ENCODE measurements at regions not wholly inside any gene's neighbourhood (a gene's known extent, or its start where the extent isn't known, plus 50 kb on each side); places are given as distances from the start of the nearest gene placed in this dataset.

DNA sequence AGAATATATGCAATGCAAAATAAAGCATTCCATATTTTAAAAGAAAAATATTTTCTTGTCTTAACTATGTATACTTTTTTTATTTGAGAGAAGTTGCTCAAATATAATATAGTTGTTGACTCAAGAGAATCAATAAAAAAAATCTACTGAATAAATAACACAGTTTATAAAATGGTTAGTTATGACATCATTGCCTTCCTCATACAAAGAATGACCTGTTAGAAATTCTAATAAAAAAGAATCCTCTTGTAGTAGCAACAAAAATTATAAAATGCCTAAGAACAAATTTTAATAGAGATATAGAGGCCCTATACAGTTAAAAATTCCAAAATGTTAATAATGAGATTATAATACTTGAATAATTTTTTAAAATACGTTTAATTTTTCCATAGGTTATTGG, 96.5 kb upstream of the AHI1 start:
- H3K9me3 ChIP-seq (ENCODE audit: insufficient read depth in 2 of 2, low read depth in 1 of 2, low read length in 1 of 2): no peaks in the 10 kb centered on the region
- H3K4me1 ChIP-seq (replicated peaks in 1 of 4; ENCODE audit: control insufficient read depth in 3 of 4, insufficient read depth in 4 of 4, low read length in 3 of 4): no peaks in the 10 kb centered on the region
- FAIRE-seq (no peak), DNase-seq (ENCODE audit: low read depth in 1 of 2, low spot score in 2 of 2) (no peak)
- ChIA-PET CTCF (ENCODE audit: partially characterized antibody) (interaction anchor here (0.8 to 3.1 kb wide), 3 partner anchors 12 to 225 kb away, joined by 3 to 18 read pairs (median 3); no protein-coding TSS in a partner anchor), POLR2A (ENCODE audit: partially characterized antibody) (no interaction called here)
- WGBS, 2 experiments (ENCODE audit: extremely low coverage in 1 of 2, insufficient coverage in 1 of 2, insufficient read length in 1 of 2, insufficient replicate concordance in 2 of 2, low coverage in 1 of 2, low lambda C conversion rate in 2 of 2, missing lambda C conversion rate in 1 of 2): 88% methylated on average over 1 of the region's 1 CpG; no CpG with 5 or more reads in 1 of the 2 experiments
- no peak overlapping the region for H2BK5ac ChIP-seq (ENCODE audit: low read depth, low read length)
- no peaks in the 10 kb centered on the region for H3K79me1 ChIP-seq (ENCODE audit: low read depth, low read length)
- no peaks in the 10 kb centered on the region for H4K20me1 ChIP-seq (replicated peaks in 1 of 2; ENCODE audit: control insufficient read depth in 1 of 2, insufficient read depth in 2 of 2, low read length in 2 of 2)
- no peaks in the 10 kb centered on the region for H3K36me3 ChIP-seq (ENCODE audit: control insufficient read depth in 2 of 4, insufficient read depth in 4 of 4, low read length in 3 of 4)
- no peak for TF ChIP-seq SP4 (IDR thresholded peaks at IDR 0.05; ENCODE audit: low read length)
- TF ChIP-seq POLR2A (IDR thresholded peaks at IDR 0.05; ENCODE audit: control extremely low read depth in 1 of 2, low read depth in 2 of 2, low read length in 2 of 2): no peak
- TF ChIP-seq TAF7 (optimal IDR thresholded peaks at IDR 0.05; ENCODE audit: borderline replicate concordance, low read depth, low read length): no peak
- TF ChIP-seq NRF1 (IDR thresholded peaks at IDR 0.05; ENCODE audit: low read depth, low read length): no peak
- TF ChIP-seq GTF2F1 (IDR thresholded peaks at IDR 0.05; ENCODE audit: borderline replicate concordance, low read depth, low read length): no peak
- TF ChIP-seq SIN3A (conservative IDR thresholded peaks at IDR 0.05 in 1 of 2, IDR thresholded peaks at IDR 0.05 in 1 of 2; ENCODE audit: low read depth in 1 of 2, low read length in 2 of 2): no peak
- TF ChIP-seq SUZ12 (IDR thresholded peaks at IDR 0.05; ENCODE audit: low read length): no peak
- TF ChIP-seq NANOG (IDR thresholded peaks at IDR 0.05; ENCODE audit: insufficient read depth, low read depth, low read length, poor library complexity, severe bottlenecking): no peak
- no peak for TF ChIP-seq CHD2 (IDR thresholded peaks at IDR 0.05; ENCODE audit: low read length)
- TF ChIP-seq ZNF274 (IDR thresholded peaks at IDR 0.05; ENCODE audit: borderline replicate concordance, extremely low read depth, low read length): no peak
- no peak for TF ChIP-seq PHF8 (conservative IDR thresholded peaks at IDR 0.05; ENCODE audit: low read depth, low read length)
- TF ChIP-seq POLR2AphosphoS5 (IDR thresholded peaks at IDR 0.05; ENCODE audit: low read depth, low read length): no peak
- TF ChIP-seq, protein P1, sequence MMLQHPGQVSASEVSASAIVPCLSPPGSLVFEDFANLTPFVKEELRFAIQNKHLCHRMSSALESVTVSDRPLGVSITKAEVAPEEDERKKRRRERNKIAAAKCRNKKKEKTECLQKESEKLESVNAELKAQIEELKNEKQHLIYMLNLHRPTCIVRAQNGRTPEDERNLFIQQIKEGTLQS (IDR thresholded peaks at IDR 0.05; ENCODE audit: insufficient read depth, low read depth, low read length): no peak
- no peak for TF ChIP-seq CHD1 (IDR thresholded peaks at IDR 0.05; ENCODE audit: low read depth, low read length)
- no peak overlapping the region for H2BK120ac ChIP-seq (replicated peaks; ENCODE audit: low read depth, low read length)
- H3K18ac ChIP-seq (ENCODE audit: extremely low read depth, low read length): no peak overlapping the region
- no peak overlapping the region for H3K9ac ChIP-seq (replicated peaks in 1 of 4; ENCODE audit: extremely low read depth in 1 of 4, low read depth in 3 of 4, low read length in 3 of 4)
- H3K4me2 ChIP-seq (ENCODE audit: insufficient read depth in 1 of 2, low read depth in 2 of 2, low read length in 2 of 2): no peak overlapping the region
- no peak overlapping the region for H3K27ac ChIP-seq (ENCODE audit: low read depth, low read length)
- H3K56ac ChIP-seq (replicated peaks; ENCODE audit: insufficient read length, low read depth, low read length): no peak overlapping the region
- no peak overlapping the region for H2AFZ ChIP-seq (ENCODE audit: low read length)
- no peak overlapping the region for H4K91ac ChIP-seq (replicated peaks; ENCODE audit: insufficient read length, low read length)
- no peak overlapping the region for H4K8ac ChIP-seq (ENCODE audit: extremely low read depth, insufficient read depth, low read length)
- H3K23ac ChIP-seq (ENCODE audit: insufficient read length): no peak overlapping the region
- H3K14ac ChIP-seq (ENCODE audit: insufficient read length): no peak overlapping the region
- H3K4ac ChIP-seq (replicated peaks; ENCODE audit: insufficient read length, low read depth, low read length): no peak overlapping the region
- no peak overlapping the region for H2BK20ac ChIP-seq (ENCODE audit: low read length)
- H3K27me3 ChIP-seq (replicated peaks in 1 of 4; ENCODE audit: control insufficient read depth in 3 of 4, extremely low read depth in 1 of 4, insufficient read depth in 3 of 4, low read length in 3 of 4): no peaks in the 10 kb centered on the region
- H3K23me2 ChIP-seq (ENCODE audit: low read depth, low read length): no peaks in the 10 kb centered on the region
- no peak overlapping the region for H3K4me3 ChIP-seq (ENCODE audit: extremely low read depth in 1 of 4, insufficient read depth in 2 of 4, low read depth in 3 of 4, low read length in 4 of 4)
- no peak overlapping the region for H2BK15ac ChIP-seq (ENCODE audit: low read length)
- no peak overlapping the region for H2BK12ac ChIP-seq (ENCODE audit: low read depth, low read length)
- no peak overlapping the region for H4K5ac ChIP-seq (ENCODE audit: insufficient read length, low read depth, low read length)
- no peak overlapping the region for H2AK5ac ChIP-seq (ENCODE audit: low read depth, low read length)
- H3K79me2 ChIP-seq (ENCODE audit: control insufficient read depth in 1 of 2, insufficient read depth in 2 of 2, low read length in 2 of 2): no peaks in the 10 kb centered on the region
